GM23338 (cell line): ENCODE measurements at regions not wholly inside any gene's neighbourhood (a gene's known extent, or its start where the extent isn't known, plus 50 kb on each side); places are given as distances from the start of the nearest gene placed in this dataset.

ENCODE experiments used
- ATAC-seq: fragments of 200-7000 bp; cut with Tn5 transposase; 3 replicates; pipeline ENCODE4 v1.9.1; 2020
- DNase-seq: peaks from one replicate; pipeline ENCODE4 v3.0.0-alpha.2; 2015; ENCODE audit warnings: low spot score
- H2AFZ ChIP-seq: fragments of 200-600 bp; sonication (generic); 2 replicates; pipeline ENCODE4 v1.8.0; 2016; ENCODE audit warnings: antibody characterized with exemption, mild to moderate bottlenecking, moderate library complexity
- H3F3A ChIP-seq: fragments of 200-600 bp; sonication (generic); replicated peaks from 2 replicates; pipeline ENCODE4 v1.8.0; 2017; ENCODE audit warnings: antibody characterized with exemption, mixed run types, low read depth
- H3K27ac ChIP-seq: fragments of 200-600 bp; sonication (generic); 2 replicates; pipeline ENCODE4 v1.6.1; 2016; ENCODE audit warnings: low read depth
- H3K27me3 ChIP-seq: fragments of 200-600 bp; sonication (generic); 2 replicates; pipeline ENCODE4 v1.8.0; 2016; ENCODE audit warnings: mild to moderate bottlenecking, mixed run types, moderate library complexity; ENCODE audit not compliant: insufficient read depth
- H3K36me3 ChIP-seq: fragments of 200-600 bp; sonication (generic); 2 replicates; pipeline ENCODE4 v1.8.0; 2016; ENCODE audit warnings: mild to moderate bottlenecking; ENCODE audit not compliant: insufficient read depth
- H3K4me1 ChIP-seq: fragments of 200-600 bp; sonication (generic); 2 replicates; pipeline ENCODE4 v1.8.0; 2016; ENCODE audit warnings: mild to moderate bottlenecking, moderate library complexity; ENCODE audit not compliant: insufficient read depth
- H3K4me2 ChIP-seq: fragments of 200-600 bp; sonication (generic); 2 replicates; pipeline ENCODE4 v1.7.1; 2017; ENCODE audit warnings: mixed run types
- H3K4me3 ChIP-seq: fragments of 200-600 bp; sonication (generic); 2 replicates; pipeline ENCODE4 v1.6.1; 2016; ENCODE audit warnings: mixed run types
- H3K79me2 ChIP-seq: fragments of 200-600 bp; sonication (generic); replicated peaks from 2 replicates; pipeline ENCODE4 v1.8.0; 2017; ENCODE audit warnings: mild to moderate bottlenecking; ENCODE audit not compliant: insufficient read depth
- H3K9me2 ChIP-seq: fragments of 200-600 bp; sonication (generic); 2 replicates; pipeline ENCODE4 v1.8.0; 2017; ENCODE audit not compliant: insufficient read depth
- H4K20me1 ChIP-seq: fragments of 200-600 bp; sonication (generic); replicated peaks from 2 replicates; pipeline ENCODE4 v1.8.0; 2017; ENCODE audit warnings: mild to moderate bottlenecking; ENCODE audit not compliant: insufficient read depth
- H3K27ac Mint-ChIP-seq: 2 replicates; pipeline ENCODE4 v1.8.0; 2020; ENCODE audit warnings: inconsistent platforms, mild to moderate bottlenecking, moderate library complexity, mixed read lengths
- H3K27me3 Mint-ChIP-seq: 3 replicates; pipeline ENCODE4 v1.8.0; 2022; ENCODE audit warnings: low read depth, mild to moderate bottlenecking, moderate library complexity, mixed read lengths, inconsistent platforms; ENCODE audit not compliant: insufficient read depth, poor library complexity
- H3K36me3 Mint-ChIP-seq: 3 replicates; pipeline ENCODE4 v1.8.0; 2021; ENCODE audit warnings: low read depth, mild to moderate bottlenecking, inconsistent platforms, moderate library complexity, mixed read lengths
- H3K4me1 Mint-ChIP-seq: 3 replicates; pipeline ENCODE4 v1.8.0; 2020; ENCODE audit warnings: mild to moderate bottlenecking, inconsistent platforms, mixed read lengths
- H3K4me3 Mint-ChIP-seq: 3 replicates; pipeline ENCODE4 v1.8.0; 2021; ENCODE audit warnings: moderate library complexity, mild to moderate bottlenecking, inconsistent platforms, mixed read lengths
- H3K9me3 Mint-ChIP-seq: 3 replicates; pipeline ENCODE4 v1.8.0; 2020; ENCODE audit warnings: moderate library complexity, mild to moderate bottlenecking, inconsistent platforms, mixed read lengths
- CREB1 ChIP-seq: fragments of 250-450 bp; sonication (Bioruptor Pico); IDR thresholded peaks from 2 replicates; pipeline ENCODE4 v1.5.0; 2020; ENCODE audit warnings: low read depth, mild to moderate bottlenecking, moderate library complexity
- EZH2 ChIP-seq: fragments of 200-600 bp; sonication (generic); IDR thresholded peaks from one replicate; pipeline ENCODE4 v1.8.0; 2017; ENCODE audit warnings: antibody characterized with exemption, mild to moderate bottlenecking, low read depth; ENCODE audit not compliant: unreplicated experiment
- EZH2phosphoT487 ChIP-seq: fragments of 200-600 bp; sonication (generic); IDR thresholded peaks from one replicate; pipeline ENCODE4 v1.8.1; 2018; ENCODE audit warnings: antibody characterized with exemption; ENCODE audit not compliant: unreplicated experiment
- JUNB ChIP-seq: IDR thresholded peaks from one replicate; pipeline ENCODE4 v1.6.1; 2016; ENCODE audit warnings: antibody characterized with exemption; ENCODE audit not compliant: unreplicated experiment
- NANOG ChIP-seq: IDR thresholded peaks from 2 replicates; pipeline ENCODE4 v1.6.1; 2016; ENCODE audit warnings: antibody characterized with exemption, borderline replicate concordance
- POLR2AphosphoS5 ChIP-seq: IDR thresholded peaks from 2 replicates; pipeline ENCODE4 v1.6.1; 2016; ENCODE audit warnings: antibody characterized with exemption, low read depth
- STAT1 ChIP-seq: IDR thresholded peaks from one replicate; pipeline ENCODE4 v1.6.1; 2016; ENCODE audit warnings: antibody characterized with exemption; ENCODE audit not compliant: unreplicated experiment
- ZNF114 ChIP-seq: fragments of 250-450 bp; sonication (Bioruptor Pico); IDR thresholded peaks from 2 replicates; pipeline ENCODE4 v1.5.0; 2020; ENCODE audit warnings: mild to moderate bottlenecking, moderate library complexity
- ZNF331 ChIP-seq: fragments of 250-450 bp; sonication (Bioruptor Pico); IDR thresholded peaks from 2 replicates; pipeline ENCODE4 v1.5.0; 2020; ENCODE audit warnings: low read depth, mild to moderate bottlenecking, moderate library complexity
- TF ChIP-seq, protein P1 (sequence below), 2 experiments: fragments of 200-600 bp in 1 of 2; sonication (generic) in 1 of 2; conservative IDR thresholded peaks; 2 replicates each; pipeline versions ENCODE4 v1.5.1 to v1.6.1; 2016 to 2017; ENCODE audit warnings: antibody characterized with exemption in 2 of 2, low read depth in 2 of 2, mild to moderate bottlenecking in 2 of 2, moderate library complexity in 1 of 2
- TF ChIP-seq, protein P2 (sequence below): IDR thresholded peaks from 2 replicates; pipeline ENCODE4 v1.6.1; 2016; ENCODE audit warnings: antibody characterized with exemption
- TF ChIP-seq, protein P3 (sequence below): fragments of 250-450 bp; sonication (Bioruptor Pico); IDR thresholded peaks from 2 replicates; pipeline ENCODE4 v1.5.0; 2020; ENCODE audit warnings: mild to moderate bottlenecking, moderate library complexity
- TF ChIP-seq, protein P4 (sequence below): IDR thresholded peaks from one replicate; pipeline ENCODE4 v1.6.1; 2018; ENCODE audit warnings: antibody characterized with exemption; ENCODE audit not compliant: unreplicated experiment

DNA sequence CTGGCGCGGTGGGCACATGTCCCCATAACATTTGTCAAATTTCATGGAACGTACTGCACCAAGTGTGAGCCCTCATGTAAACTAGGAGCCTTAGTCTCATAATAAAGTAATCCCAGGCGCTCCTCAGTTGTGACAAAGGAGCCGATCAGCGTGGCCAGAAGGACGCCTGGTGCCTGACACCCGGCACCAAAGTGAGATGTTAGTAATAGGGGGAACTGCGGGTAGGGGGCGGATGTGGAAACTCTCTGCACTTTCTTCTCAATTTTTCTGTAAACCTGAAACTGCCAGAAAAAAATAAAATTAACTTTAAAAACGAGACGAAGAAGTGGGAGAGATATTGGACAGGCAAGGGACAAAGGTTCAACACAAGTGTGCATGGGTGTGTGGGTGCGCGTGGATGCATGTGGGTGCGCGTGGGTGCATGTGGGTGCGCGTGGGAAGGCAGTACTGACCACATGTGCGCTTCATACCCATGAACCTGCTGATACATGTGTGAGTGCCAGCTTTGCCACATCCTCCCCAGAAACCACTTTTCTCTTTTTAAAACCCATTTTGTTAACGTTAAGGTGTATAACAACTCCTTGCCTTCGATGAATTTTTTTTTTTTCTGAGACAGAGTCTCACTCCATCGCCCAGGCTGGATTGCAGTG, 55.4 kb upstream of the LINC01488 start:
- ATAC-seq (no peak), DNase-seq (no peak)
- Histone ChIP-seq H3K36me3 (peaks cover 10% of the 10 kb centered on the region; the same call in 1 of the 2 replicates), H3F3A (no peaks in the 10 kb centered on the region), H3K4me1 (no peaks in the 10 kb centered on the region), H3K4me3 (no peak overlapping the region), H2AFZ (no peak overlapping the region), H4K20me1 (no peaks in the 10 kb centered on the region), H3K27me3 (no peaks in the 10 kb centered on the region), H3K27ac (no peak overlapping the region), H3K4me2 (no peak overlapping the region), H3K79me2 (no peaks in the 10 kb centered on the region), H3K9me2 (no peaks in the 10 kb centered on the region)
- Mint-ChIP-seq H3K27me3 (peaks cover 16% of the 10 kb centered on the region), H3K9me3 (peaks cover 21% of the 10 kb centered on the region), H3K27ac (no peak overlapping the region), H3K4me1 (peaks cover 13% of the 10 kb centered on the region), H3K4me3 (no peak overlapping the region), H3K36me3 (peaks cover 11% of the 10 kb centered on the region)
- TF ChIP-seq EZH2phosphoT487 (no peak), JUNB (no peak), EZH2 (no peak), POLR2AphosphoS5 (no peak), ZNF114 (CRISPR knock-in tag) (no peak), ZNF331 (no peak), NANOG (no peak), CREB1 (CRISPR knock-in tag) (no peak), STAT1 (no peak)
- TF ChIP-seq, protein P1, sequence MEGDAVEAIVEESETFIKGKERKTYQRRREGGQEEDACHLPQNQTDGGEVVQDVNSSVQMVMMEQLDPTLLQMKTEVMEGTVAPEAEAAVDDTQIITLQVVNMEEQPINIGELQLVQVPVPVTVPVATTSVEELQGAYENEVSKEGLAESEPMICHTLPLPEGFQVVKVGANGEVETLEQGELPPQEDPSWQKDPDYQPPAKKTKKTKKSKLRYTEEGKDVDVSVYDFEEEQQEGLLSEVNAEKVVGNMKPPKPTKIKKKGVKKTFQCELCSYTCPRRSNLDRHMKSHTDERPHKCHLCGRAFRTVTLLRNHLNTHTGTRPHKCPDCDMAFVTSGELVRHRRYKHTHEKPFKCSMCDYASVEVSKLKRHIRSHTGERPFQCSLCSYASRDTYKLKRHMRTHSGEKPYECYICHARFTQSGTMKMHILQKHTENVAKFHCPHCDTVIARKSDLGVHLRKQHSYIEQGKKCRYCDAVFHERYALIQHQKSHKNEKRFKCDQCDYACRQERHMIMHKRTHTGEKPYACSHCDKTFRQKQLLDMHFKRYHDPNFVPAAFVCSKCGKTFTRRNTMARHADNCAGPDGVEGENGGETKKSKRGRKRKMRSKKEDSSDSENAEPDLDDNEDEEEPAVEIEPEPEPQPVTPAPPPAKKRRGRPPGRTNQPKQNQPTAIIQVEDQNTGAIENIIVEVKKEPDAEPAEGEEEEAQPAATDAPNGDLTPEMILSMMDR (conservative IDR thresholded peaks at IDR 0.05; ENCODE audit: low read depth in 2 of 2) = no peak
- TF ChIP-seq, protein P2, sequence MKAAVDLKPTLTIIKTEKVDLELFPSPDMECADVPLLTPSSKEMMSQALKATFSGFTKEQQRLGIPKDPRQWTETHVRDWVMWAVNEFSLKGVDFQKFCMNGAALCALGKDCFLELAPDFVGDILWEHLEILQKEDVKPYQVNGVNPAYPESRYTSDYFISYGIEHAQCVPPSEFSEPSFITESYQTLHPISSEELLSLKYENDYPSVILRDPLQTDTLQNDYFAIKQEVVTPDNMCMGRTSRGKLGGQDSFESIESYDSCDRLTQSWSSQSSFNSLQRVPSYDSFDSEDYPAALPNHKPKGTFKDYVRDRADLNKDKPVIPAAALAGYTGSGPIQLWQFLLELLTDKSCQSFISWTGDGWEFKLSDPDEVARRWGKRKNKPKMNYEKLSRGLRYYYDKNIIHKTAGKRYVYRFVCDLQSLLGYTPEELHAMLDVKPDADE = no peak
- TF ChIP-seq, protein P3, sequence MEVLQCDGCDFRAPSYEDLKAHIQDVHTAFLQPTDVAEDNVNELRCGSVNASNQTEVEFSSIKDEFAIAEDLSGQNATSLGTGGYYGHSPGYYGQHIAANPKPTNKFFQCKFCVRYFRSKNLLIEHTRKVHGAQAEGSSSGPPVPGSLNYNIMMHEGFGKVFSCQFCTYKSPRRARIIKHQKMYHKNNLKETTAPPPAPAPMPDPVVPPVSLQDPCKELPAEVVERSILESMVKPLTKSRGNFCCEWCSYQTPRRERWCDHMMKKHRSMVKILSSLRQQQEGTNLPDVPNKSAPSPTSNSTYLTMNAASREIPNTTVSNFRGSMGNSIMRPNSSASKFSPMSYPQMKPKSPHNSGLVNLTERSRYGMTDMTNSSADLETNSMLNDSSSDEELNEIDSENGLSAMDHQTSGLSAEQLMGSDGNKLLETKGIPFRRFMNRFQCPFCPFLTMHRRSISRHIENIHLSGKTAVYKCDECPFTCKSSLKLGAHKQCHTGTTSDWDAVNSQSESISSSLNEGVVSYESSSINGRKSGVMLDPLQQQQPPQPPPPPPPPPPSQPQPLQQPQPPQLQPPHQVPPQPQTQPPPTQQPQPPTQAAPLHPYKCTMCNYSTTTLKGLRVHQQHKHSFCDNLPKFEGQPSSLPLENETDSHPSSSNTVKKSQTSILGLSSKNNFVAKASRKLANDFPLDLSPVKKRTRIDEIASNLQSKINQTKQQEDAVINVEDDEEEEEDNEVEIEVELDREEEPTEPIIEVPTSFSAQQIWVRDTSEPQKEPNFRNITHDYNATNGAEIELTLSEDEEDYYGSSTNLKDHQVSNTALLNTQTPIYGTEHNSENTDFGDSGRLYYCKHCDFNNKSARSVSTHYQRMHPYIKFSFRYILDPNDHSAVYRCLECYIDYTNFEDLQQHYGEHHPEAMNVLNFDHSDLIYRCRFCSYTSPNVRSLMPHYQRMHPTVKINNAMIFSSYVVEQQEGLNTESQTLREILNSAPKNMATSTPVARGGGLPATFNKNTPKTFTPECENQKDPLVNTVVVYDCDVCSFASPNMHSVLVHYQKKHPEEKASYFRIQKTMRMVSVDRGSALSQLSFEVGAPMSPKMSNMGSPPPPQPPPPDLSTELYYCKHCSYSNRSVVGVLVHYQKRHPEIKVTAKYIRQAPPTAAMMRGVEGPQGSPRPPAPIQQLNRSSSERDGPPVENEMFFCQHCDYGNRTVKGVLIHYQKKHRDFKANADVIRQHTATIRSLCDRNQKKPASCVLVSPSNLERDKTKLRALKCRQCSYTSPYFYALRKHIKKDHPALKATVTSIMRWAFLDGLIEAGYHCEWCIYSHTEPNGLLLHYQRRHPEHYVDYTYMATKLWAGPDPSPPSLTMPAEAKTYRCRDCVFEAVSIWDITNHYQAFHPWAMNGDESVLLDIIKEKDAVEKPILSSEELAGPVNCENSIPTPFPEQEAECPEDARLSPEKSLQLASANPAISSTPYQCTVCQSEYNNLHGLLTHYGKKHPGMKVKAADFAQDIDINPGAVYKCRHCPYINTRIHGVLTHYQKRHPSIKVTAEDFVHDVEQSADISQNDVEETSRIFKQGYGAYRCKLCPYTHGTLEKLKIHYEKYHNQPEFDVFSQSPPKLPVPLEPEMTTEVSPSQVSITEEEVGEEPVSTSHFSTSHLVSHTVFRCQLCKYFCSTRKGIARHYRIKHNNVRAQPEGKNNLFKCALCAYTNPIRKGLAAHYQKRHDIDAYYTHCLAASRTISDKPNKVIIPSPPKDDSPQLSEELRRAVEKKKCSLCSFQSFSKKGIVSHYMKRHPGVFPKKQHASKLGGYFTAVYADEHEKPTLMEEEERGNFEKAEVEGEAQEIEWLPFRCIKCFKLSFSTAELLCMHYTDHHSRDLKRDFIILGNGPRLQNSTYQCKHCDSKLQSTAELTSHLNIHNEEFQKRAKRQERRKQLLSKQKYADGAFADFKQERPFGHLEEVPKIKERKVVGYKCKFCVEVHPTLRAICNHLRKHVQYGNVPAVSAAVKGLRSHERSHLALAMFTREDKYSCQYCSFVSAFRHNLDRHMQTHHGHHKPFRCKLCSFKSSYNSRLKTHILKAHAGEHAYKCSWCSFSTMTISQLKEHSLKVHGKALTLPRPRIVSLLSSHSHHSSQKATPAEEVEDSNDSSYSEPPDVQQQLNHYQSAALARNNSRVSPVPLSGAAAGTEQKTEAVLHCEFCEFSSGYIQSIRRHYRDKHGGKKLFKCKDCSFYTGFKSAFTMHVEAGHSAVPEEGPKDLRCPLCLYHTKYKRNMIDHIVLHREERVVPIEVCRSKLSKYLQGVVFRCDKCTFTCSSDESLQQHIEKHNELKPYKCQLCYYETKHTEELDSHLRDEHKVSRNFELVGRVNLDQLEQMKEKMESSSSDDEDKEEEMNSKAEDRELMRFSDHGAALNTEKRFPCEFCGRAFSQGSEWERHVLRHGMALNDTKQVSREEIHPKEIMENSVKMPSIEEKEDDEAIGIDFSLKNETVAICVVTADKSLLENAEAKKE (CRISPR knock-in tag) = no peak
- TF ChIP-seq, protein P4, sequence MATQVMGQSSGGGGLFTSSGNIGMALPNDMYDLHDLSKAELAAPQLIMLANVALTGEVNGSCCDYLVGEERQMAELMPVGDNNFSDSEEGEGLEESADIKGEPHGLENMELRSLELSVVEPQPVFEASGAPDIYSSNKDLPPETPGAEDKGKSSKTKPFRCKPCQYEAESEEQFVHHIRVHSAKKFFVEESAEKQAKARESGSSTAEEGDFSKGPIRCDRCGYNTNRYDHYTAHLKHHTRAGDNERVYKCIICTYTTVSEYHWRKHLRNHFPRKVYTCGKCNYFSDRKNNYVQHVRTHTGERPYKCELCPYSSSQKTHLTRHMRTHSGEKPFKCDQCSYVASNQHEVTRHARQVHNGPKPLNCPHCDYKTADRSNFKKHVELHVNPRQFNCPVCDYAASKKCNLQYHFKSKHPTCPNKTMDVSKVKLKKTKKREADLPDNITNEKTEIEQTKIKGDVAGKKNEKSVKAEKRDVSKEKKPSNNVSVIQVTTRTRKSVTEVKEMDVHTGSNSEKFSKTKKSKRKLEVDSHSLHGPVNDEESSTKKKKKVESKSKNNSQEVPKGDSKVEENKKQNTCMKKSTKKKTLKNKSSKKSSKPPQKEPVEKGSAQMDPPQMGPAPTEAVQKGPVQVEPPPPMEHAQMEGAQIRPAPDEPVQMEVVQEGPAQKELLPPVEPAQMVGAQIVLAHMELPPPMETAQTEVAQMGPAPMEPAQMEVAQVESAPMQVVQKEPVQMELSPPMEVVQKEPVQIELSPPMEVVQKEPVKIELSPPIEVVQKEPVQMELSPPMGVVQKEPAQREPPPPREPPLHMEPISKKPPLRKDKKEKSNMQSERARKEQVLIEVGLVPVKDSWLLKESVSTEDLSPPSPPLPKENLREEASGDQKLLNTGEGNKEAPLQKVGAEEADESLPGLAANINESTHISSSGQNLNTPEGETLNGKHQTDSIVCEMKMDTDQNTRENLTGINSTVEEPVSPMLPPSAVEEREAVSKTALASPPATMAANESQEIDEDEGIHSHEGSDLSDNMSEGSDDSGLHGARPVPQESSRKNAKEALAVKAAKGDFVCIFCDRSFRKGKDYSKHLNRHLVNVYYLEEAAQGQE = no peak
